HG03460 (cell line): ENCODE measurements at regions not wholly inside any gene's neighbourhood (a gene's known extent, or its start where the extent isn't known, plus 50 kb on each side); places are given as distances from the start of the nearest gene placed in this dataset.
A peak's percentile ranks its signal among the peaks of the same experiment; 100 is the strongest.

Experiments
- ATAC-seq: cut with Tn5 transposase; IDR thresholded peaks from one replicate; pipeline ENCODE4 v1.9.1; 2021; ENCODE audit not compliant: unreplicated experiment

- ATAC-seq, result no peak
Observed at GRCh38 chrX:38856670-38857265, 55.5 kb downstream of the MID1IP1 start.

- no peak for ATAC-seq
Observed at GRCh38 chrX:38857736-38858523, 56.7 kb downstream of the MID1IP1 start.

GRCh38 chrX:38859602-38860001, 58.3 kb downstream of the MID1IP1 start:
- no peak for ATAC-seq

GRCh38 chrX:38860106-38861013, 59.1 kb downstream of the MID1IP1 start:
- ATAC-seq, result no peak

- no peak for ATAC-seq
Observed at GRCh38 chrX:38861489-38861888, 60.2 kb downstream of the MID1IP1 start.

GRCh38 chrX:38862100-38862499, 60.8 kb downstream of the MID1IP1 start:
- no peak for ATAC-seq

- no peak for ATAC-seq
Observed at GRCh38 chrX:38864165-38864564, 62.9 kb downstream of the MID1IP1 start.

GRCh38 chrX:38868321-38868720, 67.1 kb downstream of the MID1IP1 start:
- no peak for ATAC-seq

- no peak for ATAC-seq
Observed at GRCh38 chrX:38868941-38869401, 67.7 kb downstream of the MID1IP1 start.

GRCh38 chrX:38870361-38870895, 69.2 kb downstream of the MID1IP1 start:
- no peak for ATAC-seq

GRCh38 chrX:38871129-38872029, 70.1 kb downstream of the MID1IP1 start:
- no peak for ATAC-seq

- no peak for ATAC-seq
Observed at GRCh38 chrX:38877366-38877765, 76.1 kb downstream of the MID1IP1 start.

- ATAC-seq, result no peak
Observed at GRCh38 chrX:38878641-38879340, 77.5 kb downstream of the MID1IP1 start.

- ATAC-seq, result peak; percentile 52
Observed at GRCh38 chrX:38879631-38880220, 78.5 kb downstream of the MID1IP1 start.

- ATAC-seq, result no peak
Observed at GRCh38 chrX:38880296-38880854, 79.1 kb downstream of the MID1IP1 start.

- ATAC-seq, result no peak
Observed at GRCh38 chrX:38881066-38881465, 79.8 kb downstream of the MID1IP1 start.

- peak; percentile 50 for ATAC-seq
Observed at GRCh38 chrX:38881727-38882126, 80.5 kb downstream of the MID1IP1 start.

- peak; percentile 28 for ATAC-seq
Observed at GRCh38 chrX:38882894-38883626, 81.8 kb downstream of the MID1IP1 start.
